GM19468 (cell line): ENCODE measurements at regions not wholly inside any gene's neighbourhood (a gene's known extent, or its start where the extent isn't known, plus 50 kb on each side); places are given as distances from the start of the nearest gene placed in this dataset.
"Not testable (repeated sequence)": the region's sequence is repeated elsewhere in the genome, so short reads cannot be mapped to it uniquely, and the experiment has no call there.

Experiments used
- ATAC-seq: cut with Tn5 transposase; IDR thresholded peaks from one replicate; pipeline ENCODE4 v1.9.1; 2021; ENCODE audit warnings: mild to moderate bottlenecking, moderate library complexity, moderate number of reproducible peaks; ENCODE audit not compliant: unreplicated experiment; ENCODE audit errors: extremely low read depth

- ATAC-seq: no peak
Measured at GRCh38 chr2:215635788-215636139, 199.9 kb upstream of the FN1 start.

GRCh38 chr2:215635071-215635787 lies 199.4 kb upstream of the FN1 start:
- no peak for ATAC-seq

GRCh38 chr2:215633360-215633759 lies 197.5 kb upstream of the FN1 start:
- no peak for ATAC-seq

- ATAC-seq: no peak
Measured at GRCh38 chr2:215631696-215632095, 195.8 kb upstream of the FN1 start.

- not testable (repeated sequence) for ATAC-seq
Measured at GRCh38 chr2:215630796-215631195, 194.9 kb upstream of the FN1 start.

GRCh38 chr2:215627771-215628170 lies 191.9 kb upstream of the FN1 start:
- no peak for ATAC-seq

GRCh38 chr2:215626812-215627281 lies 191.0 kb upstream of the FN1 start:
- ATAC-seq: no peak

- no peak for ATAC-seq
Measured at GRCh38 chr2:215626063-215626462, 190.2 kb upstream of the FN1 start.

- no peak for ATAC-seq
Measured at GRCh38 chr2:215625207-215625606, 189.3 kb upstream of the FN1 start.

- no peak for ATAC-seq
Measured at GRCh38 chr2:215624423-215624829, 188.6 kb upstream of the FN1 start.

- ATAC-seq: no peak
Measured at GRCh38 chr2:215622837-215623236, 187.0 kb upstream of the FN1 start.

- no peak for ATAC-seq
Measured at GRCh38 chr2:215621381-215621780, 185.5 kb upstream of the FN1 start.

GRCh38 chr2:215620528-215620927 lies 184.7 kb upstream of the FN1 start:
- no peak for ATAC-seq

GRCh38 chr2:215619989-215620388 lies 184.1 kb upstream of the FN1 start:
- no peak for ATAC-seq

- no peak for ATAC-seq
Measured at GRCh38 chr2:215619022-215619958, 183.4 kb upstream of the FN1 start.

- ATAC-seq: no peak
Measured at GRCh38 chr2:215618145-215618544, 182.3 kb upstream of the FN1 start.

GRCh38 chr2:215617060-215617824 lies 181.4 kb upstream of the FN1 start:
- no peak for ATAC-seq

- ATAC-seq: no peak
Measured at GRCh38 chr2:215615803-215616174, 179.9 kb upstream of the FN1 start.

- ATAC-seq: no peak
Measured at GRCh38 chr2:215615067-215615802, 179.4 kb upstream of the FN1 start.

- ATAC-seq: no peak
Measured at GRCh38 chr2:215614296-215614695, 178.4 kb upstream of the FN1 start.
